ENCODE measurements at regions not wholly inside any gene's neighbourhood (a gene's known extent, or its start where the extent isn't known, plus 50 kb on each side); places are given as distances from the start of the nearest gene placed in this dataset.

DNA sequence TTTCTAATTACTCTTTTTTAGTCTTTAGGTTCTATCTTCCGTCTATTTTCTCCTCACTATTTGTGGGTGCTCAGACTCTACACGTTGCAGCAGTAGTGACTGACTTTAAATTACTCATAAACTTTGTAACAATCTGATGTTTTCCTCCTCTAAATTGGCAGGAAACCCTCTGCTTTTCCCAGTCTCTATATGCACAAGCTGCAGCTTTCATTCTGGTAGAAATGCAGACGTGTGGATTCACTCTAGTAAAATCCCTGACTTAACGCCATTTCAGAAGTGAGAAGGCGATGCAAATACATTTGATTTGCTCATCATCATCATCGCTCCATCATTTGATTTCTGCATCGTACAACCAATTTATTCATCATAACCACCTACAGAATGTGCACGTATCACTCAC is 561.0 kb upstream of the ZFHX3 start:
- TF ChIP-seq, protein P1, sequence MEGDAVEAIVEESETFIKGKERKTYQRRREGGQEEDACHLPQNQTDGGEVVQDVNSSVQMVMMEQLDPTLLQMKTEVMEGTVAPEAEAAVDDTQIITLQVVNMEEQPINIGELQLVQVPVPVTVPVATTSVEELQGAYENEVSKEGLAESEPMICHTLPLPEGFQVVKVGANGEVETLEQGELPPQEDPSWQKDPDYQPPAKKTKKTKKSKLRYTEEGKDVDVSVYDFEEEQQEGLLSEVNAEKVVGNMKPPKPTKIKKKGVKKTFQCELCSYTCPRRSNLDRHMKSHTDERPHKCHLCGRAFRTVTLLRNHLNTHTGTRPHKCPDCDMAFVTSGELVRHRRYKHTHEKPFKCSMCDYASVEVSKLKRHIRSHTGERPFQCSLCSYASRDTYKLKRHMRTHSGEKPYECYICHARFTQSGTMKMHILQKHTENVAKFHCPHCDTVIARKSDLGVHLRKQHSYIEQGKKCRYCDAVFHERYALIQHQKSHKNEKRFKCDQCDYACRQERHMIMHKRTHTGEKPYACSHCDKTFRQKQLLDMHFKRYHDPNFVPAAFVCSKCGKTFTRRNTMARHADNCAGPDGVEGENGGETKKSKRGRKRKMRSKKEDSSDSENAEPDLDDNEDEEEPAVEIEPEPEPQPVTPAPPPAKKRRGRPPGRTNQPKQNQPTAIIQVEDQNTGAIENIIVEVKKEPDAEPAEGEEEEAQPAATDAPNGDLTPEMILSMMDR (conservative IDR thresholded peaks at IDR 0.05; ENCODE audit: low read length): no peak
- TF ChIP-seq EZH2phosphoT487 (IDR thresholded peaks at IDR 0.05; ENCODE audit: borderline replicate concordance, low read depth, low read length): no peak

Data from OCI-LY7 (cell line).